MCF 10A (cell line): ENCODE measurements at regions not wholly inside any gene's neighbourhood (a gene's known extent, or its start where the extent isn't known, plus 50 kb on each side); places are given as distances from the start of the nearest gene placed in this dataset.

Experiments
- BruUV-seq: library from RNA; stranded (reverse); fragments of 400-500 nt; replicated peaks from 2 replicates; lab custom pipeline; 2021; lab: Mats Ljungman, UMichigan
- CTCF ChIA-PET: fragments of 300-600 bp; sonication (Branson Sonifier 250); formaldehyde crosslinking; extraction: SDS; loops from one replicate; lab custom pipeline; 2021; ENCODE audit warnings: antibody characterized with exemption, inconsistent platforms; lab: Yijun Ruan, JAX
- POLR2A ChIA-PET: fragments of 300-600, 350-650 bp; sonication (Branson Sonifier 250); formaldehyde crosslinking; extraction: SDS; loops from one replicate; lab custom pipeline; 2020; ENCODE audit warnings: antibody characterized with exemption, inconsistent platforms; lab: Yijun Ruan, JAX
- DNase-seq: peaks from one replicate; pipeline ENCODE4 v3.0.0-alpha.2; 2018; ENCODE audit not compliant: unreplicated experiment
- H3K27ac Mint-ChIP-seq: one replicate; pipeline ENCODE4 v1.8.0; 2022; ENCODE audit warnings: mild to moderate bottlenecking, low read depth, mixed read lengths; ENCODE audit not compliant: unreplicated experiment
- H3K27me3 Mint-ChIP-seq: one replicate; pipeline ENCODE4 v1.8.0; 2022; ENCODE audit warnings: mixed read lengths; ENCODE audit not compliant: insufficient read depth, unreplicated experiment
- H3K36me3 Mint-ChIP-seq: one replicate; pipeline ENCODE4 v1.8.0; 2022; ENCODE audit warnings: mild to moderate bottlenecking, moderate library complexity, mixed read lengths; ENCODE audit not compliant: insufficient read depth, unreplicated experiment
- H3K4me1 Mint-ChIP-seq: one replicate; pipeline ENCODE4 v1.8.0; 2022; ENCODE audit warnings: mixed read lengths; ENCODE audit not compliant: insufficient read depth, unreplicated experiment
- H3K4me3 Mint-ChIP-seq: one replicate; pipeline ENCODE4 v1.8.0; 2022; ENCODE audit warnings: mild to moderate bottlenecking, moderate library complexity, mixed read lengths; ENCODE audit not compliant: unreplicated experiment
- H3K9me3 Mint-ChIP-seq: one replicate; pipeline ENCODE4 v1.8.0; 2022; ENCODE audit warnings: mixed read lengths; ENCODE audit not compliant: unreplicated experiment
- intact Hi-C: fragments of 100-400 bp; cut with micrococcal nuclease; formaldehyde crosslinking; loops from 2 replicates; pipeline ENCODE4 v1.14.1; 2022
- TF ChIP-seq, protein P1 (sequence below): fragments of 200-600 bp; IDR thresholded peaks from one replicate; pipeline ENCODE4 v1.8.0; 2022; ENCODE audit warnings: antibody characterized with exemption, mild to moderate bottlenecking; ENCODE audit not compliant: unreplicated experiment

DNA sequence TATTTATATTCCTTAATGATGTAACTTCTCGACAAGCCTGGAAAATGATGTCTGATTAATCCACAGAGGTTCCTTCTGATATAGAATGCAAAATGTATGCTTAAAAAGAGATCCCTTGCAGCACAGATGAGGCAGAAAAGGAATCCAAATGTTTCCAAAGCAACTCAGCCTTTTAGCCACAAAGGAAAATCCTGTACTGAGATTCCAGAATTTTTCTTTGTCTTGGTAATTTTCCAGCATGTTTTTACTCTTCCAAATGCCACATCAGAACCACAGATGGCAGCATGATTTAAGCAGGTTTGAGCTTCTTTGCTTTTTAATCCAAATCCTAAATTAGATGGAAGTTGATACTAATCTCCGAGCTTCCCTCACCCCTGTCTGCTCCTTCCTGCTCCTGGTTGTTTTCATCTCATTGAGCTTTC lies 176.4 kb upstream of the PALMD start:
- Mint-ChIP-seq H3K27ac (no peak overlapping the region), H3K4me3 (no peak overlapping the region), H3K4me1 (peaks cover 15% of the 10 kb centered on the region), H3K36me3 (no peaks in the 10 kb centered on the region), H3K27me3 (no peaks in the 10 kb centered on the region), H3K9me3 (no peaks in the 10 kb centered on the region)
- POLR2A ChIA-PET: interaction anchor here (0.8 kb wide), 1 partner anchor 10 kb away, joined by 3 read pairs; no protein-coding TSS in a partner anchor
- TF ChIP-seq, protein P1, sequence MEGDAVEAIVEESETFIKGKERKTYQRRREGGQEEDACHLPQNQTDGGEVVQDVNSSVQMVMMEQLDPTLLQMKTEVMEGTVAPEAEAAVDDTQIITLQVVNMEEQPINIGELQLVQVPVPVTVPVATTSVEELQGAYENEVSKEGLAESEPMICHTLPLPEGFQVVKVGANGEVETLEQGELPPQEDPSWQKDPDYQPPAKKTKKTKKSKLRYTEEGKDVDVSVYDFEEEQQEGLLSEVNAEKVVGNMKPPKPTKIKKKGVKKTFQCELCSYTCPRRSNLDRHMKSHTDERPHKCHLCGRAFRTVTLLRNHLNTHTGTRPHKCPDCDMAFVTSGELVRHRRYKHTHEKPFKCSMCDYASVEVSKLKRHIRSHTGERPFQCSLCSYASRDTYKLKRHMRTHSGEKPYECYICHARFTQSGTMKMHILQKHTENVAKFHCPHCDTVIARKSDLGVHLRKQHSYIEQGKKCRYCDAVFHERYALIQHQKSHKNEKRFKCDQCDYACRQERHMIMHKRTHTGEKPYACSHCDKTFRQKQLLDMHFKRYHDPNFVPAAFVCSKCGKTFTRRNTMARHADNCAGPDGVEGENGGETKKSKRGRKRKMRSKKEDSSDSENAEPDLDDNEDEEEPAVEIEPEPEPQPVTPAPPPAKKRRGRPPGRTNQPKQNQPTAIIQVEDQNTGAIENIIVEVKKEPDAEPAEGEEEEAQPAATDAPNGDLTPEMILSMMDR: no peak
- intact Hi-C loops: no loop called here
- no TSS peak for BruUV-seq
- CTCF ChIA-PET: interaction anchor here (0.6 to 1.8 kb wide), 4 partner anchors 11 to 545 kb away, joined by 4 to 5 read pairs (median 4); no protein-coding TSS in a partner anchor
- DNase-seq: no peak

DNA sequence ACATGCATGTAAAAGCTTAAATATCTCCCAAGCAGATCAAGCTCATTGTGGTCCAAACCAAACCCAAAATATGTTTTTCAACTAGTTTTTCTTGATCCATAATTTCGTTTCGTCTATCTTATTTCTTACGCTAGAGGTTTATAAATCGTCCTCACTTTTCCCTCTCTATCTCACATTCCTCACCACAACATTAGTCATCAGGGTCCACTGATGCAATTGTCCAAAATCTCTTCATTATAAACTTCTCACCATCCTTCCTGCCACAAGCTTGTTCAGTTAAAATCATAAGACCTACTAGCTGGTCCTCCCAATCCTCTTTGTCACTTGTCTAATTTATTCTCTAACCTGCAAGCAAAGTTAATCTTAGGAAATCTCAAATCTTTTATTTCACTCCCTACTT lies 173.0 kb upstream of the PALMD start:
- H3K4me3 Mint-ChIP-seq: no peak overlapping the region
- BruUV-seq: no TSS peak
- TF ChIP-seq, protein P1: no peak
- intact Hi-C loops: no loop called here
- no peaks in the 10 kb centered on the region for H3K9me3 Mint-ChIP-seq
- CTCF ChIA-PET: interaction anchor here (0.5 to 2.4 kb wide), 9 partner anchors 8 to 723 kb away, joined by 3 to 10 read pairs (median 4); no protein-coding TSS in a partner anchor
- no peak overlapping the region for H3K27ac Mint-ChIP-seq
- H3K27me3 Mint-ChIP-seq: no peaks in the 10 kb centered on the region
- no peak for DNase-seq
- peaks cover 6% of the 10 kb centered on the region for H3K4me1 Mint-ChIP-seq
- POLR2A ChIA-PET: interaction anchor here (0.5 kb wide), 1 partner anchor 794 kb away, joined by 3 read pairs; no protein-coding TSS in a partner anchor
- no peaks in the 10 kb centered on the region for H3K36me3 Mint-ChIP-seq

DNA sequence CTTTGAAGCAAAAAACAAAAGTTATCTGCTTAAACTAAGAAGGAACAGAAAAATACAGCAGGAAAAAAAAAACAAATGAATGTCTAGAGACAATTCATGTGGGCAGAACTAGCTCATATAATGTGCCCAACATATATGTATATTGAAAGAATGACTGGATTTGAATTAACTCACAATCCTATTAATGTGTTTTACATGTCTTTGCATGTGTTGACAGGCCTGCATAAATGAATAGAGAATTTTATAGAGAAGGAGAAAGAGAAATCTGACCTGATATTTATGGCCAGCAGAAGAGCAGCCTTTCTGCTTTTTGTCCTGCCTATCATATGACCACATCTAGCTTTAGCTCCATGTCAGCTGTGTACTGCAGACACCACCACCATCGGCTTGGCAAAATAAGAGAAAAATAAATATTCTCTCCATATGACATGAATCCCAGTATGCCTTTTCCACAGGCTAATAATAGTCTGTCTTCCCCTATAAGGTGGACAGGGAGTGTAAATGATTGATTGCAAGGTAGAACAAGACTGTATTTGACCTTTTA lies 171.5 kb upstream of the PALMD start:
- Mint-ChIP-seq H3K27ac (no peak overlapping the region), H3K27me3 (no peaks in the 10 kb centered on the region), H3K9me3 (peaks cover 6% of the 10 kb centered on the region), H3K4me1 (peaks cover 6% of the 10 kb centered on the region), H3K4me3 (no peak overlapping the region), H3K36me3 (no peaks in the 10 kb centered on the region)
- intact Hi-C loops: no loop called here
- ChIA-PET POLR2A (no interaction called here), CTCF (interaction anchor here (1.8 kb wide), 1 partner anchor 293 kb away, joined by 10 read pairs; no protein-coding TSS in a partner anchor)
- TF ChIP-seq, protein P1: no peak
- no TSS peak for BruUV-seq
- no peak for DNase-seq

DNA sequence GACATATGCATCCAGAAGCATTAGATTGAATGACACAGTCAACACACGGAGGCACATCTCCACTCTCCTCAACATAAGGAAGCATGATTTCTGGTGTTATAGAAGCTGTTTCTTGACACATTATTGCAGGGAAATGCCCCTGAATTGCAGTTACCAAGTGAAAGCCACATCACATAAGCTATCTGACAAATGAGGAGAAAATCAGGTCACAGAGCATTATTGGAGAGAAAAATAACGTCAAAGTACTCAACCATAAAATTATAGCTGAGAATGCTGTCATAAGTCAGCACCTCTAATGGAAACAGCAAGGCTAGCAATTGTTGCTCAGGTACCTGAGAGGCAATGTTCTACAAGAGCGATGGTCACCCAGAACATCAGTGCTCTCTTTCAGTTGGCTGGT lies 169.9 kb upstream of the PALMD start:
- H3K4me3 Mint-ChIP-seq: no peak overlapping the region
- POLR2A ChIA-PET: interaction anchor here (0.8 kb wide), 1 partner anchor 17 kb away, joined by 4 read pairs; no protein-coding TSS in a partner anchor
- peaks cover 6% of the 10 kb centered on the region for H3K9me3 Mint-ChIP-seq
- intact Hi-C loops: no loop called here
- H3K27me3 Mint-ChIP-seq: no peaks in the 10 kb centered on the region
- no peak overlapping the region for H3K27ac Mint-ChIP-seq
- H3K36me3 Mint-ChIP-seq: no peaks in the 10 kb centered on the region
- DNase-seq: no peak
- BruUV-seq: no TSS peak
- TF ChIP-seq, protein P1: no peak
- H3K4me1 Mint-ChIP-seq: peaks cover 6% of the 10 kb centered on the region
- CTCF ChIA-PET: interaction anchor here (0.6 to 1.7 kb wide), 2 partner anchors 295 to 681 kb away, joined by 3 to 7 read pairs; no protein-coding TSS in a partner anchor
